Activated CD4-positive, alpha-beta T cell treated with anti-CD3 and anti-CD28 coated beads for 24 hours (primary cell): ENCODE measurements at regions not wholly inside any gene's neighbourhood (a gene's known extent, or its start where the extent isn't known, plus 50 kb on each side); places are given as distances from the start of the nearest gene placed in this dataset.
"Not testable (repeated sequence)": the region's sequence is repeated elsewhere in the genome, so short reads cannot be mapped to it uniquely, and the experiment has no call there.

Experiments
- DNase-seq, 2 donors: peaks; one replicate each; pipeline ENCODE4 v3.0.0-alpha.2; 2020; ENCODE audit warnings: low read depth in 2 of 2

GRCh38 chr2:21194147-21194546 lies 70.4 kb downstream of the TDRD15 start:
- no peak for DNase-seq

- no peak for DNase-seq
Observed at GRCh38 chr2:21194858-21195271, 71.1 kb downstream of the TDRD15 start.

DNA sequence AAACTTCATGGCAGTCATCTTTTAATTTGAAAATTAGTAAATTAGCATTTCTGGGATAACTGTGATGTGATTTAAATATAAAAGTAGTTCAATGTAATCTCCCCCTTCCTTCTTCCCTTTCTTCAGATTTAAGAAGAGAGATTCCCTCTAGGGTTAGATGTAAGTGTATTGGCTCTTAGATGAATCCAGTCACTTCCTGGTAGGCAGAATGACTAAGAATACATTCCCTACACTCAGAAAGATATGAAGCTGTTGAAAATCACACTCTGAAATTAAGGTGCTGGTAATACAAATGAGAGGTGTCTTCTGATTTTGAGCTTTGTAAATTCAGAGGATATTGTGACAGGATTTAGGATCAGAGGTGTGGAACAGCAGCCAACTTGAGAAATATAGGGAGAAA lies 71.6 kb downstream of the TDRD15 start:
- DNase-seq = no peak

DNA sequence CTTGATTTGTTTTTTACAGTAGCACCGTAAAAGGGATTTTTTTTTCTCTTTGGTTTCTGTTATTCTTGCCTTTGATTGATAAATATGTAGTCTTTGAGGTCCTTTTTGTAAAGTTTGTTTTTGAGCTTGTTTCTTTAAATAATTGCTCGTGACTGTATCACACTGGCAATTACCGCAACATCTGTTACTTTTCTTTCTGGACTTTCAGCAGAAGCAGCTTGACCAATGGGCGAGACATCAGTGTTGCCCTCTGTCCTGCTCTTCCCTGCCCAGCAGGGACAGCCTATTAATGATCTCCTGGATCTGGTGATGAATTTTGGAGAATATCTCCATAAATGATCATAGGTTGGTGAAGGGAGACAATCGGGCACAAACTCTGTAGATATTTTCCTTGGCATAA lies 74.9 kb downstream of the TDRD15 start:
- no peak for DNase-seq

GRCh38 chr2:21203976-21204375 lies 80.2 kb downstream of the TDRD15 start:
- no peak for DNase-seq

GRCh38 chr2:21214085-21214484 lies 90.3 kb downstream of the TDRD15 start:
- DNase-seq = not testable (repeated sequence)

- DNase-seq = no peak
Observed at GRCh38 chr2:21217442-21217841, 93.7 kb downstream of the TDRD15 start.

GRCh38 chr2:21220930-21221329 lies 97.2 kb downstream of the TDRD15 start:
- no peak for DNase-seq

DNA sequence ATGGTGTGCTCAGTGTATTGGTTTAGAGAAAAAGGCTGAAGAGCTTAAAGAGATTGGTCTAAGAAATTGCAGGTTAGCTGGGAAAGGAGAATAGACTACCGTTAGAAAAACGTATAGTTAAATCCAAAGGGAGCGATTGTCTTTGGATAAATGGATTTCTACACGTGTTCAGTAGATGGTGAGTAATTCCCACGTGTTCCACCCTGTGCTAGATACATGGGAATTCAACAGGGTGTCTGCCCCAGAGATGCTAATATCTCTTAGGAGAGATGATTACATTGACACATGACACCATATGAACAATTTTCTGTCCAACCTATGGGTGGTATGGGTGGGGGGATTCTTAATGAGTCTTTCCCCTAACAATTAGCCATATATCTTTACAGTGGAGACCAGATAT lies 99.8 kb downstream of the TDRD15 start:
- no peak for DNase-seq

GRCh38 chr2:21228041-21228895 lies 104.5 kb downstream of the TDRD15 start:
- DNase-seq = no peak

DNA sequence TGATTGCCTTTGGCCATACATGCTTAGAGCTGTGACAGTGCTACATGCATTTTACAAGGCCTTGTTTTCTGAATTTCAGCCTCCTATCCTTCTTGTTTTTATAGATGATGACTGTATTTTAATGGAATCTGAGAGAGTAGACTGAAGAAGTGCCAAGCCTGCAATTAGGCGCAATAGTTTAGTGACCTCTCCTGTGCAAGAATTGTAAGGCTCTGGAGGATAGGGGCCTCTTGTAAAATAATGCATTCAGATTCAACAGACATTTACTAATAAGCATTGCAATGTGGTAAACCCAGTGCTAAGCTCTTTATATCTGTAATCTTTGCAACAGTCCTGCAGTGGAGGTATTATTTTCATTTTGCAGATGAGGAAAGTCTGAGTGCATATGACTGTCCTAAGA lies 105.5 kb downstream of the TDRD15 start:
- DNase-seq = no peak

DNA sequence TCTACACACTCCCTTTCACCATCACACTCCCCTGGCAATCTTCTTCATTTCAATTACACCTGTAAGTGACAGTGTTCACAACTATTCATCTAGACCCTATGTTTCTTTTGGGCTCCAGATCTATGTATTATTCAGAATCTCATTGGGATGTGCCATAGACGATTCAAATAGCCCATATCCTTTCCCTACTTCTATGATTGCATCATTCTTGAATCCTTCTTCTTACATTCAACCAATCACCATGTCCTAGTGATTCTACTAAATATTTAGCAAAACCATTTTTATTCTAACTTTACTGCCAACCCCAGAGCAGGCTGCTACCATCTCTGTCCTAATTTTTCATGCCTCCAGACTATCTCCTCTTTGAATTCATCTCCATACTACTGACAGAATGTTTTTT lies 106.4 kb downstream of the TDRD15 start:
- no peak for DNase-seq

DNA sequence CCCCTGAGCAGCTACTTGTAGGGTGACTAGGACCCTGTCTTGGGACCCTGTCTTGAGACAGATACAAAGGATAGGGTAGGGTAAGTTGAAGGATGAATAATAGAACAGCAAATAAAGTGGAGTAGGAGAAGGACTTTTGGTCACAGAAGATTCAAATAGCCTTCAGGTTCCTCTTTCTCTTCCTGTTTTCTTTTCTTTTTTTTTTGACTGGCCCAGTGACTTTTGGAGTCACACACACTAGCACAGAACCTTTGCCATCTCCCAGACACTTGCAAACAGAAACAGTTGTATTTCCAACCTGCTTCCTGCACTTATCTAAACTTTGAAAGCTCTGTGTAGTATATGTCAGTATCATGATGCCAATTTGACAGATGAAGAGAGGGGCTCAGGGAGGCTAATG lies 108.2 kb downstream of the TDRD15 start:
- DNase-seq = no peak

DNA sequence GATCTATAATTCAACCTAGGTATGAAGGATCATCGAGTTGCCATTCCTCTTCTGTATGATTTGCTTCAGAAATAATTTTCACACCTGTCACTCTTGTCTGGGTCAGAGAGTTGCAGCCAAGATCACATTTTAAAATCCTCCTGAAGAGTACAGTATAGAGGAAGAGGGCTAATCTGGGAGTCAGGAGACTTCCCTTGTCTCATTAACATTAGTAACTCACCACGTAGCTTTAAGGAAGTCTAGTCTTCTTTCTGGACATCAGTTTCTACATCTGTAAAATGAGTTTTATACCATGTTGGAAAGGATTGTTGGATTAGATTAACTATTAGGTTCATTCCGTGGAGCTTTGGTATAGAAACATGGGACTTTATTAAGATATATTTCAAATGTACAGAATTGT lies 109.4 kb downstream of the TDRD15 start:
- DNase-seq = no peak

DNA sequence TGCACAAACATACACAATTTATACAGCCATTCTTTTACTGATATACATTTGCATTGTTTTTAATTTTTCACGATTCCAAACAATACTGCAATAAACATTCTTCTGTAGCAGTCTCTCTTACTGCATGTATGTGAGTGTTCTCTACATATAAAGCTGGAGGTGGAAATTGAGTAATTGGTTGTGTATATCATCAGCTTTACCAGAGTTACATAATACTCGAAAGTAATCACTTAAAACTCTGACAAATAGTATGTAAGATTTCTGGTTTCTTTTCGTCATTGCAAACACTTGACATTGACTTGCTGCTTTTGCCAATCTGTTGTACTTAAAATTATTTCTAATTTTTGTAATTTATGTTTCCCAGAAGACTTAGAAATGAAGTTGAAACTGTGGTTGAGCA lies 110.2 kb downstream of the TDRD15 start:
- DNase-seq = no peak

DNA sequence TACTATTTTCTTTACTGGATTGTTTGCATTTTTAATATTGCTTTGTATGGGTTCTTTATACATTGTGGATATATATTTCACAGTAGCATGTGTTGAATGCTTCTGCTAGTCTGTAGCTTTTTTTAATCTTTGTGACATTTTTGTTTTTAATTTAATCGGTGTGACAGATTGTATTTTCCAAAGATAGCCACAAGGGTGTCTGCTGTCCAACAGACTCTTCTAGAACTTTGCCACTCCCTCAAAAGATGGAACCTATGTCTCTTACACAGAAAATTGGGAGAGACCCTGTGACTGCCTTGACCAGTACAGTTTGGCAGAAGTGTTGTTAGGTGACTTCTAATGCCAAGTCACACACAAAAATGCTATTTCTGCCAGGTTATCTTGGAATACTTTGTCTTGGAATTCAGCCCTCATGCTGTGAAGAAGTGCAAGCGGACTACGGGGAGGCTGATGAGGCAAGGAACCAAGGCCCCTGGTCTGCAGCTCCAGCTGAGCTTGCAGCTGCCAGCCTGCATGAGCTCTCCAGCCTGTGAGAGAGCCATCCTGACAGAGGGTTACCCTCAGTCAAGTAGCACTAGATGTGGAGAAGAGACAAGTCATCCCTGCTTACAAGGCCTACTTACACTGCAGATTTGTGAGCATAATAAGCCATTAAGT lies 110.8 kb downstream of the TDRD15 start:
- DNase-seq = no peak

DNA sequence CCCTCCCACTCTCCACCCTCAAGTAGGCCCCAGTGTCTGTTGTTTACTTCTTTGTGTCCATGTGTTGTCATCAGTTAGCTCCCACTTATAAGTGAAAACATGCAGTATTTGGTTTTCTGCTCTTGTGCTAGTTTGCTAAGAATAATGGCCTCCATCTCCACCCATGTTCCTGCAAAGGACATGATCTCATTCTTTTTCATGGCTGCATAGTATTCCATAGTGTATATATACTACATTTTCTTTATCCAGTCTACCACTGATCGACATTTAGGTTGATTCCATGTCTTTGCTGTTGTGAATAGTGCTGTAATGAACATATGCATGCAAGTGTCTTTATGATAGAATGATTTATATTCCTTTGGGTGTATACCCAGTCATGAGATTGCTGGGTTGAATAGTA lies 116.0 kb downstream of the TDRD15 start:
- DNase-seq = not testable (repeated sequence)

- DNase-seq = no peak
Observed at GRCh38 chr2:21244161-21244560, 120.4 kb downstream of the TDRD15 start.

- DNase-seq = no peak
Observed at GRCh38 chr2:21245565-21245964, 121.8 kb downstream of the TDRD15 start.

- DNase-seq = no peak
Observed at GRCh38 chr2:21249367-21249766, 125.6 kb downstream of the TDRD15 start.

DNA sequence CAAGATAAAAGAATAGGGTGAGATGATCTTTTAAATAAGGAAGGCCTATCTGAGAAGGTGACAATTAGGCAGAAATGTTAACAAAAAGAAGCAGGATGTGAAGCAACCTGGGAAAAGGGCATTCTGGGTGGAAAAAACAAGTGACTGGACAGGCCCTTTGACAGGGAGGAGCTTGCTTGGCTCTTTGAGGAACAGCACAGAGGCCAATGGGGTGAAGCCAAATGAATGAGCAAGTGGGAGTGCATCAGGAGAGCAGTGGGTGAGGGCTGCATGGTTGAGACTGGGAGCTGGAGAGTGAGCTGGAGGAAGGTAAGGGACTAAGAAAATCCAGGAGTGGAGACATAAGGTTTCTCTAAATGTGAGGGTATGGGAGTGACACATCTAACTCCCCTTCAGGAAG lies 126.9 kb downstream of the TDRD15 start:
- no peak for DNase-seq

DNA sequence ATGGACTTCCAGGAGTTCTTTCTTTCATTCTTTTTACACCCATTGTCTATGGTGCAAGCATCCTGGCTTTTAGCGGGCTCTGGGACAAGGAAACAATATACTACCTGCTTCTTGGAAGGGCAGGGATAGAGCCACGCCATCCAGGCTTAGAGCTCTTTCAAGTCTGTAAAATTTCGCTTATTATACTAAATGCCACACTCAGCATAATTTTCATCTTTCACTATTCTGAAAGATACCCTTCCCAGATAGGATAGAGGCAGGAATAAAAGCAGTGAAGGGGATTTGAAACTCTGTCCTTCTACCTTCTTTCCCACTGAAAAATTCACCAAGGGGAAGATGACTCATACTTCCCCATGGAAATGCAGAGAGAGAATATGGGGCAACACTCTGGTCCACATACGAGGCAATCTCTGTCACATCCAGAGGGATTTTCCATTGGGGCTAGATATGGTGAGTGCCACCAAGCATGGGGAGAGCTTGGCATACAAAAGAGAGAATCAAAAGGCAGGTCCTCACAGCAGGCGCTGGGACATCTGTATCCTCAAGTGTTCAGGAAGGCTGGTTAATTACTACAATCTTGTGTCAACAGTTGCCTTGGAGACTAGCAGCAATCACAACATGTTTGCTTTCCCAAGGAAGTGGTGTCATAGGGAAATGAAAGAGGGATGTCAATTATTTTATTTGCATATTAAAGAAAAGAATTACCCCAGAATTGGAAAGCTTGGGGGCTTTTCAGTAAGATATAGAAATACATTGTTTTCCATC lies 127.6 kb downstream of the TDRD15 start:
- DNase-seq = no peak
